Upper lobe of left lung (tissue), 4 donors: ENCODE measurements at regions not wholly inside any gene's neighbourhood (a gene's known extent, or its start where the extent isn't known, plus 50 kb on each side); places are given as distances from the start of the nearest gene placed in this dataset.

Experiments used
- POLR2AphosphoS5 ChIP-seq, 2 donors: sonication (generic); formaldehyde crosslinking; IDR thresholded peaks; one replicate each; pipeline ENCODE4 v1.5.1; 2017; ENCODE audit warnings: antibody characterized with exemption in 2 of 2
- TF ChIP-seq, protein P1 (sequence below), 6 experiments: fragments of 450-650 bp in 4 of 6; fragments of 200-600 bp in 2 of 6; sonication (generic) in 2 of 6; IDR thresholded peaks; one replicate each; pipeline ENCODE4 v1.5.1; 2016 to 2019; ENCODE audit warnings: antibody characterized with exemption in 6 of 6

DNA sequence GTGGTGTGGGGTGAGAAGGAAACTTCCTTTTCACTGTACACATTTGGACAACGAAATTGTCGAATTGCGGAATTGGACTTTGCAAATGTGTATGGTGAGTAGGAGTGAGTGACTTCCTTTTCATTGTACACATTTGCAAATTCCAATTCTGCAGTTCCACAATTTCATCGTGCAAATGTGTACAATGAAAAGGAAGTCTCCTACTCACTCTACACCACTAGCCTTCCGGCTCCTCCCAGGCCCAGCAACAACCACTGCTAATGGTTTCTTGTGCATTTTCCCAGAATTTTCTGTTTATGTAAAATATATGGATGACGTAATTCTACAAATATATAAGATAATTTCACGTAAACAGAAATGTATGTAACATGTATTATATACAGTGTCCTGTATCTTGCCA, 118.5 kb downstream of the ARL4A start:
- TF ChIP-seq, protein P1, sequence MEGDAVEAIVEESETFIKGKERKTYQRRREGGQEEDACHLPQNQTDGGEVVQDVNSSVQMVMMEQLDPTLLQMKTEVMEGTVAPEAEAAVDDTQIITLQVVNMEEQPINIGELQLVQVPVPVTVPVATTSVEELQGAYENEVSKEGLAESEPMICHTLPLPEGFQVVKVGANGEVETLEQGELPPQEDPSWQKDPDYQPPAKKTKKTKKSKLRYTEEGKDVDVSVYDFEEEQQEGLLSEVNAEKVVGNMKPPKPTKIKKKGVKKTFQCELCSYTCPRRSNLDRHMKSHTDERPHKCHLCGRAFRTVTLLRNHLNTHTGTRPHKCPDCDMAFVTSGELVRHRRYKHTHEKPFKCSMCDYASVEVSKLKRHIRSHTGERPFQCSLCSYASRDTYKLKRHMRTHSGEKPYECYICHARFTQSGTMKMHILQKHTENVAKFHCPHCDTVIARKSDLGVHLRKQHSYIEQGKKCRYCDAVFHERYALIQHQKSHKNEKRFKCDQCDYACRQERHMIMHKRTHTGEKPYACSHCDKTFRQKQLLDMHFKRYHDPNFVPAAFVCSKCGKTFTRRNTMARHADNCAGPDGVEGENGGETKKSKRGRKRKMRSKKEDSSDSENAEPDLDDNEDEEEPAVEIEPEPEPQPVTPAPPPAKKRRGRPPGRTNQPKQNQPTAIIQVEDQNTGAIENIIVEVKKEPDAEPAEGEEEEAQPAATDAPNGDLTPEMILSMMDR (IDR thresholded peaks at IDR 0.05) = no peak
- no peak for TF ChIP-seq POLR2AphosphoS5 (IDR thresholded peaks at IDR 0.05)
